ENCODE measurements at regions not wholly inside any gene's neighbourhood (a gene's known extent, or its start where the extent isn't known, plus 50 kb on each side); places are given as distances from the start of the nearest gene placed in this dataset.
"Not testable (repeated sequence)": the region's sequence is repeated elsewhere in the genome, so short reads cannot be mapped to it uniquely, and the experiment has no call there.

DNA sequence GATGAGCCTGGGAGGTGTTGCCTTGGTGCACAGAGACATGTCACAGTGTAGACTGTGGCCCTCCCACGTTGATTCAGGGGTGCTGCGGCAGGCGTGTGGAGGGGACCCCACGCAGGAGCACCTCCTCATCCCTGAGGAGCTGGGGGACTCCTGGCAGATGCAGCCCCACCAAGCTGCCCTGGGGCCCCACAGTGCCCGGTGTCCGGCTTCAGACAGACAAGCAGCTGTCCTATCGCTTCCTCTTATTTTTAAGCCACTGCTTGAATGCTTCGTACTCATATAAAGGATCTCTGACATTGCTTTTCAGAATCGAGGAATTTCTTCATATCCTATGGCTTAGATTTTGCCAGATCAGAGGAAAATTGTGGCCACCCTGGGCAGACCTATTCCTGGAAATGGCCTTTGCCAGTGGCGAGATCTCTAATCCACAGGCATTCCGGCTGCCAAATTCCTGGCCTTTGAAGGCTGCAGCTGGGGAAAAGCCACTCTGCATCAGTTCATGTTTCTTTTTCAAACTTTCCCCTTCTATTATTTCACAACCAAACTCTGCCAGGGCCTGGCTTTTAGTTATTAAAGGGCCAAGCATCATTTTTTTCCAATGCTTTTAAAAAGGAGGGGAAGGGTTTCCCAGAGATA lies 337.0 kb downstream of the THBS2 start:
- DNase-seq (ENCODE audit: extremely low read depth, low read depth): no peak

DNA sequence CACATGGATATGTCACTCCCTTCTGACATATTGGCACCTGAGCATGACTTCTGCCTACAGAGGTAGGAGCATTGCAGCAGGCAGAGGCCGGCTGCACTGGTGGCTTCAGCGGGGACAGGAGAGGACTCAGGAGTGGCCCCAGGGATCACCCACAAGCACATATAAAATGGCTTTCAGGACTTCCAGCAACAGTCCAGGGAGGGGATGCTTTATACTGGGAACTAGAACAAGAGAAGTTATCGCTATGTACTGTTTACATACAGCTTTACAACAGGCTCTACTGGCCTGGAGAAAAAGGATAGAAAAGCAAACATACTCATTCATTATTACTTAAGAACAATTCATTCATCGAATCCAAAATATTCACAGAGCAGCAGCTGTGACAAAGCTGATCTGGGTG lies 337.8 kb downstream of the THBS2 start:
- DNase-seq (ENCODE audit: extremely low read depth, low read depth): no peak

DNA sequence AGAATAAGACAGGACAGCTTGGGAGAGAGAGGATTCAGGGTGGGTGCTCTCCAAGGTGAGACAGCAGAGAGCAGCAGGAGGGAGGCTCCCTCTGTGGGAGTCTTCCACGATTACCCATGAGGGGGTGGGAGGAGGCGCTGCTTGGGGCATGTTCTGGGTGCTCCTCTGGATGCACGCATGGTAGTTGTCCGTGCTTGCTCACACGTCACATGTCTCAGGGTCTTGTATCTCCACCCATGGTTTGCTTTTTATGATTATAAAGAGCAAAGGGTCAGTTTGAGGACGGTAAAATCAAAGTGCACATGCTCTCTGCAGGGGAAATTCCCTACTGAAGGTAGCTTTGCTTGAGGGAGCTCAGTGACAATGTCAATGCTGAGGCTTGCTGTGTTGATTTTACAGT lies 338.4 kb downstream of the THBS2 start:
- no peak for DNase-seq (ENCODE audit: extremely low read depth, low read depth)

DNA sequence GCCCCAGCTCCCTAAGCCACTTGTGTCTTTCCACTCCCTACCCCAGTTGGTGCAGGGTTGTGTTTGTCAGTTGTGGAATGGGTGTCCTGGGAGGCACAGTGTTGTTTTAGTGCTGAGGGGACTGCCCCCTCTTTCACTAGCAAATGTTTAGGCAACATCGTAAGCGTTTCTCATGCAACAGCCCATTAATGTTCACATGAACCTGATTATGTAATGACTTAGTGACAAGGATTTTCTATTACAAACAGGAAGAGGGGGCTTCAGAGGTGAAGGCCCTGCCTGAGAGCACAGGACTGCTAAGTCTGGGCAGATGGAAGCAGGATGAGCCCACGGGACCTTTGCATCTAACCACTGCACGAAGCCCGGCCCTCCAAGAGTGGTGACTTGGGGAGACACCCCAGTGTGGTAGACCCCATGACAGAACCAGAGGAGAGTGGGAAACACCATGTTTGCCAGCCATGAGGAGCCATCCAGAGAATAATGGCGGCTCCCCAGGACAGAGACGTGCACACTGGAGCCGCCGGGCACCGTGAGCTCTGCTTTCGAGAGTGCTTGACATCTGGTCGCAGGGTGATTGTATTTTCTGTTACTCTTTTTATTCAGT lies 339.7 kb downstream of the THBS2 start:
- no peak for DNase-seq (ENCODE audit: extremely low read depth, low read depth)

DNA sequence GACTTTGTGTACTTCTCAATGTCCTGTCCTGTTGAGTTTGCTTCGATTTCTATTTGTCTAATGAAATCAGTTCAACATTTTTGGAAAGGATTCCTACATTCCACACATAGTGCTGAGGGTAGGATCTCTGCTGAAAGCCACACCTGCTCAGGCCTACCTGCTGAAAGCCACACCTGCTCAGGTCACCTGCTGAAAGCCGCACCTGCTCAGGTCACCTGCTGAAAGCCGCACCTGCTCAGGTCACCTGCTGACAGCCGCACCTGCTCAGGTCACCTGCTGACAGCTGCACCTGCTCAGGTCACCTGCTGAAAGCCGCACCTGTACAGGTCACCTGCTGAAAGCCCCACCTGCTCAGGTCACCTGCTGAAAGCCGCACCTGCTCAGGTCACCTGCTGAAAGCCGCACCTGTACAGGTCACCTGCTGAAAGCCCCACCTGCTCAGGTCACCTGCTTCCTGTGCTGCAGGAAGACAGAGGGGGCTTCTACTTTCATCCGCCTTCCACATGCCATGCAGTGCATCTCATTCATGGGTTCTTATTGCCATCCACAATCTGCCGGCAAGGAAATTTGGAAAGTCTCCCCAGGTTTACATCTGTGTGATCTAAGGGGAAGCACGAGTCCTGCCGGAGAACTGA lies 340.3 kb downstream of the THBS2 start:
- DNase-seq (ENCODE audit: extremely low read depth, low read depth): not testable (repeated sequence)

DNA sequence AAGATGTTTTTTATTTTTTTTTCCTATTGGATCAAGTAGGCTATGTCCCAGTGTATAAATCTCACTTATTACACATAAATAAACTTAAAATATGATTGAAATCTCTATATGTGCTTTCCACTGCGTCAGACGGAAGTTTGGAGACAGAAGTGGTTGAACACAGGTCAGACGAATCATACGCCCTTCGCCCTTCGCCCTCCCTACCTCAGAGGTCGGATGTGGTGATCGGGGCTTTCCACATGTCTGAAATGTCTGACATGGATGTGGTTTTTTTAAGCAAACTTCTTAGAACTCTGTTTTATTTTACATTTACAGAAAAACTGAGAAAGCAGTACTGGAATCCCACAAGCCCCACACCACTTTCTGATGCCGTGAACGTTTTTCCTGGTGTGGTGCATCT lies 344.4 kb downstream of the THBS2 start:
- no peak for DNase-seq (ENCODE audit: extremely low read depth, low read depth)

DNA sequence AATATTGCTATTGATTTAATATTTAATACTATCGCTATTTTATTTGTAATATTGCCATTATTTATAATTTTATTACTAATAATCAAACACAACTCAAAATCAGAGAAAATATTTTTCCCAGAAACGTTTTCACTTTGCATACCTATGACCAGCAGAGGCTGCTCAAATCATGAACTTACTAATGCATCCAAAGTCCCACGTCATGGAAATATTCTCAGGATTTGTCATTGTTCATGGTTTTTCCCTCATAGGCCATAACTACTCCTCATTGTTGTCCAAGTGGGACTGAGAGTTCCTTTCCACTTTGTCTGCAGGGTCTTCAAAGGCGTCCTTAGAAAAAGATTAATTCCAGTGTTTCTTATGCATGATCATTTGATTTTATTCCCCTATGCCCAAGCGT lies 344.8 kb downstream of the THBS2 start:
- DNase-seq (ENCODE audit: extremely low read depth, low read depth): no peak

DNA sequence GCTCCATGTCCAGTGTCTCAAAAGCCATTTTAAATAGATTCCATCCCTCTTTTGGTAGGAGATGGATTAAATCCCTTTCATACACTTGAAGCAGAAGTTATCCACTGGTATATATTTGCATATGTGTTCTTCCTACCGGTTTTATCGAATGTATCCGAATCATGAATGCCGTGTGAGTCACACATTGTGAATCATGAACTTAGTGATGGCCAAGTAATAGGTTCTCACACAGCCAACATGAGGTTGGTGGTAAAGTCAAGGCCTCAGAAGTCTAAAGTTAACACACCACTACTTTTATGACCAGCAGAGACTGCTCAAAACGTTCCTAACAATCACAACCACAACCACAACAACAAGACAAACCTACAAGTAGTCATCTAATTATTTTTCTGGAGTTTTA lies 345.5 kb downstream of the THBS2 start:
- DNase-seq (ENCODE audit: extremely low read depth, low read depth): no peak

DNA sequence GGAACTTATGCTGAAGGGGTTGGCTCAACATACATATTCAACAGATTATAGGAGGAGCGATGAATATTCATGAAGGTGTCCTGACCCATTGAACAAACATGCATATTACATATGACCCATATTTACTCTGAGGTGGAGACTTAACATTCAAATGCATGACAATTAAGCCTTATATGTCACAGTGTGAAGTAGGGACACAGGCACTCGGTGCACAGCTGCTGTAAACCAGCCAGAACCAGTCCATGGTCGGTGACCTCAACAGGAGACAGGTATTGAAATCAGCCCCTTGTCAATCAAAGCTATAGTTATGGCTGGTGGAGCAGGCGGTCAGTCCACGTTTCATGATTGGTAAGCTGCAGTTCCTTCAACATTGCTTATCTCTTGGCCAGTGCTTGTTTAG lies 347.3 kb downstream of the THBS2 start:
- DNase-seq (ENCODE audit: extremely low read depth, low read depth): no peak

DNA sequence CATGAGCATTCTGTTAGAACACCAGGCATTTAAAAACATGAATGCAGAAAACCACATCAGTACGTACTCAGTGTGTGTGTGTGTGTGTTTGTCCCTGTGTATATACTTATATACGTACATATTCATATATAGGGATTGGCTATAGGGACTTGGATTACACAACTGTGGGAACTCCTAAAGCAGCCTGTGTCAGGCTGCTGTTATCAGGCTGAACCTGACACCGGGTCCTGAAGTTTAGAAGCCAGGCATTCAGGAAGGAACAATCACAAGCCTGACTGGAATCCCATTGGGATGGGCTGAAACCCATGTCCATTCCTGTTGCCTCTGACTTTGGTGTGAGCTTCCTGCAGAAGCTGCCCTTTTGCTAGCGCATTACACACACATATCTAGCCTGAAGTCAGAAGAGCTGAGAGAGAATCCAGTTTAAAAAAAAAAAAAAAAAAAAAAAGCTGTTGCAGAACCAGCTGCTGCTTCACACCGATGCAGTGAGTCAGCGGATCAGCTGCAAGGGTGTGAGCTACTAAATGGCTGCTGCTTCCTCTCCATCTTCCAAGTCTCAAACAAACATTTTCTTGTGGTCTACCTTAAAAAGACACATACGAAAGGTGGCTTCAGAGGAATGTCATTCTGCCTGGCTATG lies 348.1 kb downstream of the THBS2 start:
- no peak for DNase-seq (ENCODE audit: extremely low read depth, low read depth)

DNA sequence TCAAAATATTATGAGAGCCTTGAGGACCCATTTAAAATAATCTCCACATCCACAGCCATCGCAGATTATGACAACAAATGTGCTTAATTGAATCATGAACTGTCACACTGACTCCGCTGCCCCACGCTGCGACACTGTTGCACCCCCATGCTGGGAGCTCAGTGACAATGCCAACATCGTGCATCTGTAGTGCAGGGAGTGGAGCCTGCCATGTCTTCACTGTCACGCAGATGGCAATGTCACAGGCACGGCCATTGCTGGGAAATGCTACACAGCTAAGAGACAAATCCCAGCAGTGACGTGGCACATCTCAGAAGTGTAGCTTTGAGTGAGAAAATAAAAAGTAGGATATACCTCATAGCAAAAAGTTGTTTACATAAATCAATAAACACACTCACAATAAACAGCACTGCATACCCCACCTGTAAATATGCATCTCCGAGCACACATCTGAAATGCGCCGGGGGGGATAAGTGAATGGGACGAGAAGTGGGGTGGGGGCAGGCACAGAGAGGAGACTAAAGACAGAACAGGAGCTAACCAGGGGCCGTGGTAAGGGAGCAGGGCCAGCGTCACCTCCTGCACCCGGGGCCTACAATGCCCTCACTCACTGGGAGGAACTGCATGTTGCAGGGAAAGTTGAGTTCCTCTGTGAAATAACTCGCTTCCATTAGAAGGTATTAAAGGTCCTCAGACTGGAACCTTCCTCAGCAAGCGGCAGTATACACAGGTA lies 349.9 kb downstream of the THBS2 start:
- no peak for DNase-seq (ENCODE audit: extremely low read depth, low read depth)

DNA sequence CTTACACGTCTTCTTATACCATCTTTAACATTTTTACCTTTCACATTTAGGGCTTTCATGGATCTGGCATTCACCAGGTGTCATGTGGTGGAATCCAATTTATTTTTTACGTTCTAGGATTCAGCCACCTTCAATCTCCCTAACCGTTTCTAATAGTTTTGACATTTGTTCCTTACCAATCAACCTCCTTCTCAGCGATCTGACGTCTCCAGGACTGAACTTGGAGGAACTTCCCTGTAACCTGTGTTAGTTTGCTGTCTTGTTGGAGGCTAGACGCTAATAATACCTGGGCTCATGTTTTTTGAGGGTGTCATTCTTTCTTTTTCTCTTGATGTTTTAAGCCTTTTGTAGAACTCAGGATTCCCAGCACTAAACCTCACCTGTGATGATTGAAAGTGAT lies 351.6 kb downstream of the THBS2 start:
- no peak for DNase-seq (ENCODE audit: extremely low read depth, low read depth)

DNA sequence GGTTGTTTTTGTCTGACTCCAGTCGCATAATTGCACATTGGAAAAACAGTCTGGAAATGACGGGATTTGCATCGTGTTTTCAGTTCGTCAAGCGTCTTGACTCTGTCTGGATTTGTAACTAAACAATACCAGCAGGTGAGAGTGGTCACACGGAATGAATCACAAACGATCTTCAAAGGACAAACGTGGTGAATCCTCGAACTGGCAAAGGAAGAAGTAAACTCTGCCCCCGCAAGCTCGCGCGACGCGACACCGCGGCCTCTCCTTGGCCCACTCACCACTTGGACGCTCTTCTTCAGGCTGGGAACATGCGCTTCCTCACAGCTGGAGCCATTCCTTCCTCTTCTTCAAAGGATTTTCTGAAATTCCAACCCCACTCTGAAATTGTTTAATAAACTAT lies 352.6 kb downstream of the THBS2 start:
- DNase-seq (ENCODE audit: extremely low read depth, low read depth): no peak

DNA sequence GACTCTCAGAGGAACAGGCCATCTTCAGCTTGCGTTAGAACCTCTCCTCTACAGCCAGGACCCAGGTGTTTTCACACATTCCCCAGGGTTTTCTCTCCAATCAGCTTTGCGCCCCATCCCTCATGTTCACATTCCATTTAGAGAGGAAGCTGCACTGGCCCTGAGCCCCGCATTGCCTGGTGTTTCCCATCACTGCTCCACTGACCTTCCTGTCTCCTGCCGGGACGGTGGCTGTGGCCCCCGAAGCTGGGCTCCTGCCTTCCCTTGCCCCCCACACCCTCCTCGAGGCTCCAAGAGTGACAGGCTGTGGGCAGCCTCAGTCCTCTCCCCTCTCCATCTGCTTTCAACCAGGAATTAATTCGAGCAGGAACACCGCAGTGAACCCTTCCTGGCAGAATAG lies 357.3 kb downstream of the THBS2 start:
- DNase-seq (ENCODE audit: extremely low read depth, low read depth): no peak

DNA sequence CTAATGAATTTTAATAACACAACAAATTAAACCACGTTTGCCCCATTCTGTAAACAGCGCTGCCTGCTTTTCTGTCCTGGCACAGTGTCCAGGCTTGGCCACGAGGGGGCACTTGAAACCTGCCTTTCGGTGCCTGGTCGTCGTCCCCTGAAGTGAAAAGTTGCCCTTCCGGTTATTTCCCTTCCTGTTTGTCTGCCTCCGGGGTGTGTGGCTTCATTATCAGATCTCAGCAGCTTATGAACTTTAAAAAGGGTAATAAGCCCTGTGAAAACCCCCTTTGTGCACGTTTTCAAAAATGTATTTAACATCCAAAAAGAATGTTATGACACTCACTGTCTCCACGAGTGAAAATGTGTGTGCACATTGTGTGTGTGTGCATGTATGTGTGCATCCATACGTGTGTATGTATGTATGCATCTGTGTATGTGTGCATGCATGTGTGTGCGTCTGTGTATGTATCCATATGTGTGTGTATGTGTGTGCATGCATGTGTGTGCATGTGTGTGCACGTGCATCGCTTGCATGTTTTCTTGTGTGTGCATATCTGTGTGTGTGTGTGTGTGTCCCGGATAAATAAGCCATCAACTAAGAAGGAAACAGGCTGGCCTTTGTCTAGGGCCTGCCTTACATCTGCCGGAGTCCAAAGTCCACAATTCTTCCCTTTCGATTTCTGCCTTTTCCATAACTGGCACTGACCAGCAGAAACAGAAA lies 358.4 kb downstream of the THBS2 start:
- peak; percentile 47 for DNase-seq (ENCODE audit: extremely low read depth, low read depth)

DNA sequence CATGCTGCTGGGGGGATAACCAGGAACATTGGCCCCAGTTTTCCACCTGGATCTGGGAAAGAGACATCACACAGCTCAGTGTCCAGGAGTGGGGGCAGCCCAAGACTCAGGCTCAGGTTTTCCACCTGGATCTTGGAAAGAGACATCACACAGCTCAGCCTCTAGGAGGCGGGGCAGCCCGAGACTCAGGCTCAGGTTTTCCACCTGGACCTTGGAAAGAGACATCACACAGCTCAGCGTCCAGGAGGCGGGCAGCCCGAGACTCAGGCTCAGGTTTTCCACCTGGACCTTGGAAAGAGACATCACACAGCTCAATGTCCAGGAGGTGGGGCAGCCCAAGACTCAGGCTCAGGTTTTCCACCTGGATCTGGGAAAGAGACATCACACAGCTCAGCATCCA lies 361.6 kb downstream of the THBS2 start:
- no peak for DNase-seq (ENCODE audit: extremely low read depth, low read depth)

DNA sequence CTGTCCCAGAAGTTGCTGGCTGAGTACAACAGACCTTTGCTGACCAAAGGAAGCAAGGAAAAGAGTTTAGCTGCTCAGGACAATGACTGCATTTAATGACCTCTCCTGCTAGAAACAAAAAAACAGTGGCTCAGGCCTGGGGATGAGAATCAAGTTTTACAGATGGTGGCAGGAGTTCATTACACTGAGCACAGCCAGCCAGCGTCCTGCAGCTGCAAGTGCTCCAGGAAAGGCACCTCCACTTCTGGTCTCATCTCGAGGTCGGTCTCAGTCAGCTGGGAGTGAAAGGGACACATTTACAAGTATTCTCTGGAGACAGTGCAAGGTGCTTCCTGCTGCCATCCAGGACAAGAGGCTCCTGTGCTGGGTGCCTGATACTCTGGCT lies 362.7 kb downstream of the THBS2 start:
- no peak for DNase-seq (ENCODE audit: extremely low read depth, low read depth)

DNA sequence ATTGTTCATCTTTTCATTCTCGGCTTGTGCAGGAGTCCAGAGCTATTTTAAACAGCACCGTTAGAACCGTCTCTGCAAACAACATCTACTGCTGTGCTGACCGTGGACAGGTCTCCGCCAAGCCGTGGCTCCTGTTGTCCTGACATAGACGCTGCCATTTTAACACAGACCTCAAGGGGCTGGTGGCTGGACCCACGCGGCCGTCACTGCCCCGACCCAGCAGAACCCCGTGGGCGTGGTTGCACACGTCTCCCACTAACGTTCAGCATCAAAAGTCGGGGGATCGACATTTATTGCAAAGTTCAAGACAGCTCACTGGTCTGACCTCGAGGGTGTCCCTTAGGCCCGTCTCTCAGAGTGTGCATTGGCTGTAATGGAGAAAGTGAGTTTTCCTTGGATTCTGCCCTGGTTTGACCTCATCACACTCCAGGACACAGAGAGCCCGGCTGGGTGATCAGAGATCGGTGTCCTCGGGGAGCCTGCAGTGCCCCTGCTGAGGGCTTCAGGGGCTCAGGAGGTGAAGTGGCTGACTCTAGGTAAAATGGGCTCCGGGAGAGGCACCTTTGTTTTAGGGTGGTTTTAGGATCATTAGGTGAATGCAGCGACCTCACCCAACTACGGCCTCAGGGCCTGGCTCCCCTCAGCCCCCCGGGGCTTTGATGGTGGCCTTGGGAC lies 363.2 kb downstream of the THBS2 start:
- no peak for DNase-seq (ENCODE audit: extremely low read depth, low read depth)

DNA sequence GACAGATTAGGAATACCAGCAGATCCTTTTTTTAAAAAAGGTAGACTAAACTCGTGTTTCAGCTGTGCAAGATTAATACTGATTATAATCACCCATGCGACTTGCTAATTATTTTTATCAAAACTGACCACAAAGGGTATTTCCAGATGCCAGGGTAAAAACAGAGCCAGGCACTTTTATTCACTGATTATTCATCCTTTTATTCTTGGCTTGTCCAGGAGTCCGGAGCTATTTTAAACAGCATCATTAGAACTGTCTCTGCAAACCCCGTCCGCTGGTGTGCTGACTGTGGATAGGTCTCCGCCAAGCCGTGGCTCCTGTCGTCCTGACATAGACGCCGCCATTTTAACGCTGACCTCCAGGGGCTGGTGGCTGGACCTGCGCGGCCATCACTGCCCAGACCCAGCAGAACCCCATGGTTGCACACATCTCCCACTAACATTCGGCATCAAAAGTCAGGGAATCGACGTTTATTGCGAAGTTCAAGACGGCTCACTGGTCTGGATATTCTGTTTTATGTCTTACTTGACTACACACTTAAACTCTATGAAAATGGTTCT lies 364.8 kb downstream of the THBS2 start:
- no peak for DNase-seq (ENCODE audit: extremely low read depth, low read depth)

DNA sequence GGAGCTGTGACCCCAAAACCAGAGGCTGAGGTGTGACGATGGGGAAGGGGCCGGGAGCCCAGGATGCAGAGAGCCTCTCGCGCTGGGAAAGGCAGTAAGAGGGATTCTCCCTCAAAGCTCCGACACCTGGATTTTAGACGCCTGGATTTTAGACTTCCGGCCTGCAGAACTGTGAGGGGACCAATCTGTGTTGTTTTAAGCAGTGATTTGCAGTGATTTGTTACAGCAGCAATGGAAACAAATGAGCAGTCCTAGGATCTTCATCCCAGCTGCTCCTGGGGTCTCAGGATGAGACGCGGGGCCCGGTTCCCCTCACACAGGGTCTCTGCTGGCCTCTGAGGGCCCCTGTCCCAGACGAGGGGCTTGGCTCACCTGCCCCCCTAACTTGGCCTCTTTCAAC lies 365.5 kb downstream of the THBS2 start:
- no peak for DNase-seq (ENCODE audit: extremely low read depth, low read depth)

All from NCI-H460 (cell line).